SK-N-SH (cell line): ENCODE measurements at regions not wholly inside any gene's neighbourhood (a gene's known extent, or its start where the extent isn't known, plus 50 kb on each side); places are given as distances from the start of the nearest gene placed in this dataset.

Experiments used
- CTCF ChIA-PET: fragments of 300-600, 350-600 bp; formaldehyde crosslinking; extraction: SDS; loops from one replicate; lab custom pipeline; 2021; lab: Yijun Ruan, JAX
- POLR2A ChIA-PET: fragments of 350-600 bp; sonication (Branson Sonifier 250); formaldehyde crosslinking; extraction: SDS; loops from one replicate; lab custom pipeline; 2020; ENCODE audit warnings: antibody characterized with exemption, inconsistent platforms; lab: Yijun Ruan, JAX
- DNase-seq: peaks from one replicate; pipeline ENCODE4 v3.0.0; 2012
- H2AFZ ChIP-seq: fragments of 200-600 bp; sonication (generic); 2 replicates; pipeline ENCODE4 v1.8.1; 2016; ENCODE audit warnings: antibody characterized with exemption, mild to moderate bottlenecking, low read depth
- H3F3A ChIP-seq: fragments of 200-600 bp; sonication (generic); replicated peaks from 2 replicates; pipeline ENCODE3; 2016; ENCODE audit warnings: antibody characterized with exemption, mild to moderate bottlenecking; ENCODE audit not compliant: insufficient read depth
- H3K27ac ChIP-seq, 2 experiments: fragments of 200-500 bp in 1 of 2; fragments of 200-600 bp in 1 of 2; sonication (Bioruptor generic) in 1 of 2; sonication (generic), shearing (Covaris generic) in 1 of 2; 2 replicates each; pipeline versions ENCODE4 v1.5.1 to v1.6.1; 2014 to 2016; ENCODE audit warnings: low read depth in 2 of 2, inconsistent platforms in 1 of 2, low read length in 1 of 2, mild to moderate bottlenecking in 1 of 2, mixed read lengths in 1 of 2
- H3K27me3 ChIP-seq: fragments of 200-600 bp; sonication (generic), shearing (Covaris generic); 2 replicates; pipeline ENCODE4 v1.6.1; 2016; ENCODE audit warnings: mixed run types; ENCODE audit not compliant: insufficient read depth
- H3K36me3 ChIP-seq, 2 experiments: fragments of 200-500 bp in 1 of 2; fragments of 200-600 bp in 1 of 2; sonication (Bioruptor generic) in 1 of 2; sonication (generic) in 1 of 2; replicated peaks in 1 of 2; 2 replicates each; pipeline versions ENCODE3 to v1.5.1; 2014 to 2016; ENCODE audit warnings: low read length in 1 of 2, mild to moderate bottlenecking in 1 of 2; ENCODE audit not compliant: insufficient read depth in 2 of 2, control insufficient read depth in 1 of 2
- H3K4me1 ChIP-seq, 2 experiments: fragments of 200-500 bp in 1 of 2; fragments of 200-600 bp in 1 of 2; sonication (Bioruptor generic) in 1 of 2; sonication (generic), shearing (Covaris generic) in 1 of 2; 2 replicates each; pipeline versions ENCODE4 v1.5.1 to v1.6.1; 2014 to 2016; ENCODE audit warnings: low read depth in 1 of 2, low read length in 1 of 2, mixed run types in 1 of 2; ENCODE audit not compliant: insufficient read depth in 2 of 2, control insufficient read depth in 1 of 2
- H3K4me2 ChIP-seq: fragments of 200-600 bp; sonication (generic), shearing (Covaris generic); 2 replicates; pipeline ENCODE4 v1.6.1; 2017; ENCODE audit warnings: mixed run types
- H3K4me3 ChIP-seq, 2 experiments: fragments of 200-500 bp in 1 of 2; fragments of 200-600 bp in 1 of 2; sonication (Bioruptor generic) in 1 of 2; sonication (generic), shearing (Covaris generic) in 1 of 2; 2 replicates each; pipeline versions ENCODE4 v1.5.1 to v1.8.1; 2014 to 2016; ENCODE audit warnings: low read depth in 2 of 2, inconsistent platforms in 1 of 2, low read length in 1 of 2, mild to moderate bottlenecking in 1 of 2, mixed read lengths in 1 of 2, moderate library complexity in 1 of 2
- H3K79me2 ChIP-seq: fragments of 200-600 bp; sonication (generic); 2 replicates; pipeline ENCODE4 v1.8.1; 2017; ENCODE audit warnings: mild to moderate bottlenecking; ENCODE audit not compliant: insufficient read depth
- H3K9ac ChIP-seq: fragments of 200-600 bp; sonication (generic); 2 replicates; pipeline ENCODE4 v1.6.1; 2017; ENCODE audit warnings: mixed run types
- H3K9me2 ChIP-seq: fragments of 200-600 bp; sonication (generic); 2 replicates; pipeline ENCODE4 v1.6.1; 2017; ENCODE audit warnings: mixed run types
- H3K9me3 ChIP-seq: fragments of 200-600 bp; sonication (generic); 2 replicates; pipeline ENCODE4 v1.6.1; 2017; ENCODE audit warnings: mixed run types, mild to moderate bottlenecking, moderate library complexity
- H4K20me1 ChIP-seq: fragments of 200-600 bp; sonication (generic); 2 replicates; pipeline ENCODE4 v1.6.1; 2017; ENCODE audit warnings: mild to moderate bottlenecking, mixed run types; ENCODE audit not compliant: insufficient read depth
- EP300 ChIP-seq, 2 experiments: IDR thresholded peaks; 2 replicates each; pipeline versions ENCODE4 v1.4.0 to v1.6.1; 2012; ENCODE audit warnings: borderline replicate concordance in 1 of 2, low read depth in 1 of 2, low read length in 1 of 2
- EZH2phosphoT487 ChIP-seq: fragments of 200-600 bp; sonication (generic); IDR thresholded peaks from 2 replicates; pipeline ENCODE4 v1.6.1; 2017; ENCODE audit warnings: low read depth, mixed run types, mild to moderate bottlenecking, antibody characterized with exemption, moderate library complexity, borderline replicate concordance
- FOSL2 ChIP-seq: IDR thresholded peaks from 2 replicates; pipeline ENCODE4 v1.4.0; 2012; ENCODE audit warnings: low read depth, mild to moderate bottlenecking, moderate library complexity, borderline replicate concordance
- FOXM1 ChIP-seq: IDR thresholded peaks from 2 replicates; pipeline ENCODE4 v1.4.0; 2012; ENCODE audit warnings: low read depth, mild to moderate bottlenecking
- GABPA ChIP-seq: IDR thresholded peaks from 2 replicates; pipeline ENCODE4 v1.4.0; 2012; ENCODE audit warnings: low read depth, mild to moderate bottlenecking
- MEF2A ChIP-seq: IDR thresholded peaks from 2 replicates; pipeline ENCODE4 v1.4.0; 2012; ENCODE audit warnings: low read depth, borderline replicate concordance
- NFIC ChIP-seq: IDR thresholded peaks from 2 replicates; pipeline ENCODE4 v1.4.0; 2012; ENCODE audit warnings: borderline replicate concordance
- POLR2AphosphoS5 ChIP-seq: IDR thresholded peaks from 2 replicates; pipeline ENCODE4 v1.6.1; 2012; ENCODE audit warnings: low read depth, low read length
- RAD21 ChIP-seq: IDR thresholded peaks from 2 replicates; pipeline ENCODE4 v1.6.1; 2012; ENCODE audit warnings: mild to moderate bottlenecking, low read length
- REST ChIP-seq: IDR thresholded peaks from 2 replicates; pipeline ENCODE4 v1.6.1; 2012; ENCODE audit warnings: mild to moderate bottlenecking, low read depth, low read length, moderate library complexity
- RFX5 ChIP-seq: IDR thresholded peaks from 2 replicates; pipeline ENCODE4 v1.6.1; 2012; ENCODE audit warnings: mild to moderate bottlenecking, improper control_type of control experiment, low read length
- RXRA ChIP-seq: IDR thresholded peaks from 2 replicates; pipeline ENCODE4 v1.4.0; 2012; ENCODE audit warnings: low read depth, mild to moderate bottlenecking, borderline replicate concordance
- SIN3A ChIP-seq: IDR thresholded peaks from 2 replicates; pipeline ENCODE4 v1.6.1; 2012; ENCODE audit warnings: low read depth, mild to moderate bottlenecking, low read length, moderate library complexity, borderline replicate concordance
- SMC3 ChIP-seq: IDR thresholded peaks from 2 replicates; pipeline ENCODE4 v1.6.1; 2012; ENCODE audit warnings: low read depth, low read length, improper control_type of control experiment
- TAF1 ChIP-seq: IDR thresholded peaks from 2 replicates; pipeline ENCODE4 v1.6.1; 2012; ENCODE audit warnings: low read depth, mild to moderate bottlenecking, low read length, moderate library complexity, borderline replicate concordance
- TCF12 ChIP-seq: IDR thresholded peaks from 2 replicates; pipeline ENCODE4 v1.4.0; 2012
- TEAD4 ChIP-seq: IDR thresholded peaks from 2 replicates; pipeline ENCODE4 v1.4.0; 2012; ENCODE audit warnings: mild to moderate bottlenecking, borderline replicate concordance; ENCODE audit not compliant: insufficient read depth
- YY1 ChIP-seq: IDR thresholded peaks from 2 replicates; pipeline ENCODE4 v1.4.0; 2012; ENCODE audit warnings: low read depth, mild to moderate bottlenecking
- WGBS: methylation state at CpG from one replicate; pipeline ENCODE4 v1.1.6; 2017; ENCODE audit warnings: low lambda C conversion rate; 5-methylcytosine and 5-hydroxymethylcytosine counted together
- TF ChIP-seq, protein P1 (sequence below): IDR thresholded peaks from 2 replicates; pipeline ENCODE4 v1.4.0; 2012; ENCODE audit warnings: low read depth, borderline replicate concordance

DNA sequence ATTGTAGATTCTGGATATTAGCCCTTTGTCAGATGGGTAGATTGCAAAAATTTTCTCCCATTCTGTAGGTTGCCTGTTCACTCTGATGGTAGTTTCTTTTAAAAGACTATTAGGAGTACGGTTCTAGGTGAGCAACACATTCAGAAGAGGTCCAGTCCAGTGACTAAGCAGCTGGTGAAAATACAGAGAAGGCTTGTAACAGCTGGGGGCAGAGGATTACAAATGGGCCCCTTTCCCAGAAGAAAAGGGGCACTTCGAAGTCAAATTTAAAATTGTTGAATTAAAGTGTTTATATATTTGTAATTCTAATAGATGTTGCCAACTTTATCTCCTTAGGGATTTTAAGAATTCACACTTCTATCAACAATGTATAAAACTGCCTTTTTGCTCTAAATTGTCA, 720.5 kb downstream of the TLE4 start (continued):
- TF ChIP-seq REST (no peak), SMC3 (no peak), MEF2A (no peak), NFIC (no peak), TAF1 (no peak), FOXM1 (no peak)

DNA sequence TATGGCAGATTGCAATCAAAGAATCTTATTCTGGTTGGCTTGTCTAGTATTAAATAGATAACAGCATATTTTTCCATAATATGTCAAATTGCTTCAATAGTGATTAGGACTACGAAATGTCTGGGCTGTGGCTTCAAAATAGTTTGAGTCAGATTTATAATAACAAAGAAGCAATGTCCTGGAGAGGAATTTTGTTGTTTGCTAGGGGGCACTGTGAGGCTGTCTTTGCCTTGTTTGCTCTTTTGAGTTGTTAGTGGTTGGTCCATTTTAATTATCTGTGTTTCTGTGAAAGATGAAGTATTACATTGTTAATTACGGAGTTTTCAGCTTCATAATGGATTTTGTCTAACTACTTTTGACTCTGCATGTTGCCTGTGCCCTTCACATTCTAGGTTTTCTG, 713.6 kb downstream of the TLE4 start:
- H3K9me3 ChIP-seq = no peaks in the 10 kb centered on the region
- ChIA-PET POLR2A (no interaction called here), CTCF (interaction anchor here (0.9 to 1.7 kb wide), 6 partner anchors 11 to 1156 kb away, joined by 3 to 4 read pairs (median 3); no protein-coding TSS in a partner anchor)
- no peaks in the 10 kb centered on the region for H3F3A ChIP-seq
- H3K9ac ChIP-seq = no peak overlapping the region
- H3K36me3 ChIP-seq = no peaks in the 10 kb centered on the region
- DNase-seq = peak; percentile 1
- no peak overlapping the region for H3K27ac ChIP-seq
- WGBS = 12% methylated on average over 2 of the region's 2 CpGs
- H2AFZ ChIP-seq = no peak overlapping the region
- H3K4me3 ChIP-seq = no peak overlapping the region; a peak in 1 of 4 replicates
- TF ChIP-seq, protein P1, sequence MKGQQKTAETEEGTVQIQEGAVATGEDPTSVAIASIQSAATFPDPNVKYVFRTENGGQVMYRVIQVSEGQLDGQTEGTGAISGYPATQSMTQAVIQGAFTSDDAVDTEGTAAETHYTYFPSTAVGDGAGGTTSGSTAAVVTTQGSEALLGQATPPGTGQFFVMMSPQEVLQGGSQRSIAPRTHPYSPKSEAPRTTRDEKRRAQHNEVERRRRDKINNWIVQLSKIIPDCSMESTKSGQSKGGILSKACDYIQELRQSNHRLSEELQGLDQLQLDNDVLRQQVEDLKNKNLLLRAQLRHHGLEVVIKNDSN = no peak
- peak; percentile 54 for TF ChIP-seq RAD21
- no peak for TF ChIP-seq TEAD4
- no peak overlapping the region for H3K4me2 ChIP-seq
- no peaks in the 10 kb centered on the region for H3K9me2 ChIP-seq
- no peaks in the 10 kb centered on the region for H3K27me3 ChIP-seq
- H3K4me1 ChIP-seq = no peaks in the 10 kb centered on the region
- no peaks in the 10 kb centered on the region for H4K20me1 ChIP-seq
- H3K79me2 ChIP-seq = no peaks in the 10 kb centered on the region

GRCh38 chr9:80282766-80283165, 711.0 kb downstream of the TLE4 start:
- H3K4me1 ChIP-seq = no peaks in the 10 kb centered on the region
- H3F3A ChIP-seq = no peaks in the 10 kb centered on the region
- no peak overlapping the region for H3K9ac ChIP-seq
- no peaks in the 10 kb centered on the region for H3K9me2 ChIP-seq
- H3K27me3 ChIP-seq = no peaks in the 10 kb centered on the region
- no peaks in the 10 kb centered on the region for H4K20me1 ChIP-seq
- ChIA-PET CTCF (no interaction called here), POLR2A (no interaction called here)
- H3K4me2 ChIP-seq = no peak overlapping the region
- no peak for TF ChIP-seq TAF1
- no peak for TF ChIP-seq TCF12
- TF ChIP-seq SIN3A = no peak
- no peak for TF ChIP-seq GABPA
- TF ChIP-seq POLR2AphosphoS5 = no peak
- no peak for TF ChIP-seq EZH2phosphoT487
- TF ChIP-seq REST = no peak
- no peak for TF ChIP-seq FOSL2
- no peak for TF ChIP-seq YY1
- TF ChIP-seq RFX5 = no peak
- no peak for TF ChIP-seq RXRA
- no peak for TF ChIP-seq EP300 (IDR thresholded peaks at IDR 0.05; ENCODE audit: borderline replicate concordance in 1 of 2, low read depth in 1 of 2, low read length in 1 of 2)
- no peaks in the 10 kb centered on the region for H3K9me3 ChIP-seq
- no peak overlapping the region for H3K4me3 ChIP-seq
- H2AFZ ChIP-seq = no peak overlapping the region
- H3K36me3 ChIP-seq = no peaks in the 10 kb centered on the region
- no peak for DNase-seq
- WGBS = 46% methylated on average over 3 of the region's 3 CpGs
- no peaks in the 10 kb centered on the region for H3K79me2 ChIP-seq
- H3K27ac ChIP-seq = no peak overlapping the region
